IMR-90 (cell line): ENCODE measurements at regions not wholly inside any gene's neighbourhood (a gene's known extent, or its start where the extent isn't known, plus 50 kb on each side); places are given as distances from the start of the nearest gene placed in this dataset.

Experiments
- ATAC-seq: fragments of 200-7000 bp; cut with Tn5 transposase; 2 replicates; pipeline ENCODE4 v1.9.1; 2020; ENCODE audit warnings: low read depth, mild to moderate bottlenecking, moderate library complexity
- BruUV-seq: library from RNA; stranded (reverse); fragments of 400-500 nt; replicated peaks from 2 replicates; lab custom pipeline; 2021; lab: Mats Ljungman, UMichigan
- CTCF ChIA-PET: fragments of 300-600 bp; formaldehyde crosslinking; extraction: SDS; loops from one replicate; lab custom pipeline; 2021; ENCODE audit warnings: antibody characterized with exemption; lab: Yijun Ruan, JAX
- POLR2A ChIA-PET: fragments of 300-600 bp; sonication (Branson Sonifier 250); formaldehyde crosslinking; loops from one replicate; lab custom pipeline; 2022; ENCODE audit warnings: antibody characterized with exemption; ENCODE audit not compliant: unreplicated experiment; lab: Charles Lee
- DNase-seq: peaks from one replicate; pipeline ENCODE4 v3.0.0; 2013
- H2AFZ ChIP-seq: replicated peaks from 2 replicates; pipeline ENCODE3; 2013; ENCODE audit warnings: low read length, mild to moderate bottlenecking; ENCODE audit not compliant: poor library complexity
- H2AK5ac ChIP-seq: 2 replicates; pipeline ENCODE4 v1.6.1; 2013; ENCODE audit warnings: low read depth, low read length, inconsistent platforms
- H2AK9ac ChIP-seq: replicated peaks from 2 replicates; pipeline ENCODE3; 2013; ENCODE audit warnings: mild to moderate bottlenecking, low read depth, low read length, moderate library complexity; ENCODE audit not compliant: poor library complexity
- H2BK120ac ChIP-seq: 2 replicates; pipeline ENCODE4 v1.6.1; 2013; ENCODE audit warnings: low read depth, low read length, inconsistent platforms
- H2BK15ac ChIP-seq: 3 replicates; pipeline ENCODE4 v1.6.1; 2013; ENCODE audit warnings: low read depth, low read length, inconsistent platforms
- H2BK20ac ChIP-seq: 2 replicates; pipeline ENCODE4 v1.6.1; 2013; ENCODE audit warnings: low read depth, mild to moderate bottlenecking, inconsistent platforms, low read length, moderate library complexity
- H2BK5ac ChIP-seq: 2 replicates; pipeline ENCODE4 v1.6.1; 2013; ENCODE audit warnings: mild to moderate bottlenecking, low read depth, low read length, inconsistent platforms; ENCODE audit not compliant: poor library complexity, severe bottlenecking
- H3K14ac ChIP-seq: replicated peaks from 2 replicates; pipeline ENCODE4 v1.6.1; 2013; ENCODE audit warnings: low read depth, low read length, inconsistent platforms
- H3K18ac ChIP-seq: 2 replicates; pipeline ENCODE4 v1.6.1; 2013; ENCODE audit warnings: low read depth, low read length, control low read depth
- H3K23ac ChIP-seq: 2 replicates; pipeline ENCODE4 v1.6.1; 2013; ENCODE audit warnings: low read depth, low read length, inconsistent platforms
- H3K27ac ChIP-seq: 2 replicates; pipeline ENCODE4 v1.5.1; 2013; ENCODE audit warnings: mild to moderate bottlenecking, control low read depth, low read length; ENCODE audit not compliant: insufficient read depth
- H3K27me3 ChIP-seq: 2 replicates; pipeline ENCODE4 v1.6.1; 2013; ENCODE audit warnings: low read length; ENCODE audit not compliant: control insufficient read depth, insufficient read depth
- H3K36me3 ChIP-seq: 2 replicates; pipeline ENCODE4 v1.6.1; 2013; ENCODE audit warnings: low read length, mixed read lengths; ENCODE audit not compliant: control insufficient read depth, insufficient read depth
- H3K4ac ChIP-seq: 2 replicates; pipeline ENCODE4 v1.6.1; 2013; ENCODE audit warnings: low read depth, low read length, inconsistent platforms
- H3K4me1 ChIP-seq: 2 replicates; pipeline ENCODE4 v1.6.1; 2013; ENCODE audit warnings: low read length, mixed read lengths; ENCODE audit not compliant: control insufficient read depth, insufficient read depth
- H3K4me2 ChIP-seq: 2 replicates; pipeline ENCODE4 v1.6.1; 2013; ENCODE audit warnings: low read depth, mild to moderate bottlenecking, control low read depth, low read length, moderate library complexity
- H3K4me3 ChIP-seq: 2 replicates; pipeline ENCODE4 v1.5.1; 2013; ENCODE audit warnings: low read depth, mild to moderate bottlenecking, control low read depth, low read length, moderate library complexity; ENCODE audit not compliant: insufficient read depth
- H3K56ac ChIP-seq: 2 replicates; pipeline ENCODE4 v1.6.1; 2013; ENCODE audit warnings: low read length, inconsistent platforms; ENCODE audit not compliant: insufficient read depth; ENCODE audit errors: extremely low read depth
- H3K79me1 ChIP-seq, 2 experiments: 2 replicates each; pipeline ENCODE4 v1.6.1; 2013; ENCODE audit warnings: low read length in 2 of 2, inconsistent platforms in 1 of 2, low read depth in 1 of 2
- H3K9ac ChIP-seq: 2 replicates; pipeline ENCODE4 v1.6.1; 2013; ENCODE audit warnings: low read depth, low read length, control low read depth
- H3K9me1 ChIP-seq: 2 replicates; pipeline ENCODE4 v1.6.1; 2013; ENCODE audit warnings: low read length, inconsistent platforms; ENCODE audit not compliant: insufficient read depth
- H3K9me3 ChIP-seq: 2 replicates; pipeline ENCODE4 v1.6.1; 2013; ENCODE audit warnings: low read length; ENCODE audit not compliant: control insufficient read depth, insufficient read depth
- H4K20me1 ChIP-seq: 2 replicates; pipeline ENCODE4 v1.6.1; 2013; ENCODE audit warnings: low read length, inconsistent platforms; ENCODE audit not compliant: insufficient read depth
- H4K5ac ChIP-seq: 2 replicates; pipeline ENCODE4 v1.6.1; 2013; ENCODE audit warnings: mild to moderate bottlenecking, low read depth, low read length, control low read depth
- H4K8ac ChIP-seq, 2 experiments: 2 replicates each; pipeline ENCODE4 v1.6.1; 2013; ENCODE audit warnings: low read depth in 2 of 2, low read length in 2 of 2, control low read depth in 1 of 2, inconsistent platforms in 1 of 2
- H4K91ac ChIP-seq: 2 replicates; pipeline ENCODE4 v1.6.1; 2013; ENCODE audit warnings: low read depth, low read length, inconsistent platforms; ENCODE audit not compliant: insufficient read depth
- BHLHE40 ChIP-seq: fragments of 150-350 bp; IDR thresholded peaks from 2 replicates; pipeline ENCODE4 v1.6.1; 2016; ENCODE audit warnings: mild to moderate bottlenecking, low read depth, low read length
- CEBPB ChIP-seq: IDR thresholded peaks from 2 replicates; pipeline ENCODE4 v1.6.1; 2012; ENCODE audit warnings: low read depth, low read length, improper control_type of control experiment
- CHD1 ChIP-seq: IDR thresholded peaks from 2 replicates; pipeline ENCODE4 v1.6.1; 2012; ENCODE audit warnings: low read depth, low read length, improper control_type of control experiment
- ELK1 ChIP-seq: fragments of 150-350 bp; IDR thresholded peaks from 2 replicates; pipeline ENCODE4 v1.6.1; 2016; ENCODE audit warnings: low read depth, mild to moderate bottlenecking, low read length, moderate library complexity, borderline replicate concordance
- FOS ChIP-seq: fragments of 150-350 bp; IDR thresholded peaks from 2 replicates; pipeline ENCODE4 v1.6.1; 2016; ENCODE audit warnings: low read depth, low read length
- MAFK ChIP-seq: IDR thresholded peaks from 2 replicates; pipeline ENCODE4 v1.6.1; 2012; ENCODE audit warnings: low read depth, low read length, improper control_type of control experiment
- MAZ ChIP-seq: IDR thresholded peaks from 2 replicates; pipeline ENCODE4 v1.6.1; 2012; ENCODE audit warnings: low read depth, mild to moderate bottlenecking, low read length, improper control_type of control experiment, moderate library complexity, borderline replicate concordance
- MXI1 ChIP-seq: IDR thresholded peaks from 2 replicates; pipeline ENCODE4 v1.6.1; 2012; ENCODE audit warnings: low read depth, mild to moderate bottlenecking, low read length, moderate library complexity, borderline replicate concordance
- NFE2L2 ChIP-seq: fragments of 150-350 bp; IDR thresholded peaks from 2 replicates; pipeline ENCODE4 v1.6.1; 2016; ENCODE audit warnings: low read depth, mild to moderate bottlenecking, low read length
- POLR2A ChIP-seq: IDR thresholded peaks from 2 replicates; pipeline ENCODE4 v1.6.1; 2012; ENCODE audit warnings: mild to moderate bottlenecking, low read depth, low read length
- RAD21 ChIP-seq: IDR thresholded peaks from 2 replicates; pipeline ENCODE4 v1.6.1; 2012; ENCODE audit warnings: low read length, improper control_type of control experiment
- RCOR1 ChIP-seq: IDR thresholded peaks from 2 replicates; pipeline ENCODE4 v1.6.1; 2012; ENCODE audit warnings: mild to moderate bottlenecking, low read length, improper control_type of control experiment; ENCODE audit not compliant: insufficient replicate concordance
- RFX5 ChIP-seq: IDR thresholded peaks from 2 replicates; pipeline ENCODE4 v1.8.0; 2012; ENCODE audit warnings: low read depth, mild to moderate bottlenecking, low read length, moderate library complexity
- SMC3 ChIP-seq: fragments of 150-350 bp; IDR thresholded peaks from 2 replicates; pipeline ENCODE4 v1.6.1; 2016; ENCODE audit warnings: low read depth, mild to moderate bottlenecking, antibody characterized with exemption, low read length, moderate library complexity
- WGBS, 2 experiments: methylation state at CpG; one replicate each; pipeline versions ENCODE4 v1.1.5 to v1.1.7; 2013; ENCODE audit warnings: missing lambda C conversion rate in 2 of 2; ENCODE audit not compliant: insufficient read length in 1 of 2; ENCODE audit errors: extremely low coverage in 2 of 2; 5-methylcytosine and 5-hydroxymethylcytosine counted together
- dilution Hi-C: fragments of 300-500 bp; cut with HindIII; formaldehyde crosslinking; loops from one replicate; pipeline ENCODE4 v1.14.3; 2018; ENCODE audit warnings: low sequenced_read_pairs; ENCODE audit not compliant: unreplicated experiment
- in situ Hi-C: fragments of 300-500 bp; cut with MboI; formaldehyde crosslinking; loops from 3 replicates; pipeline ENCODE4 v1.14.3; 2019; ENCODE audit warnings: low sequenced_read_pairs, inconsistent platforms, mixed read lengths
- intact Hi-C: fragments of 100-400 bp; cut with micrococcal nuclease; formaldehyde crosslinking; loops from 2 replicates; pipeline ENCODE4 v1.10.0; 2022
- TF ChIP-seq, protein P1 (sequence below): fragments of 150-350 bp; IDR thresholded peaks from 2 replicates; pipeline ENCODE4 v1.6.1; 2017; ENCODE audit warnings: mild to moderate bottlenecking, antibody characterized with exemption, low read length, low read depth
- TF ChIP-seq, protein P2 (sequence below): conservative IDR thresholded peaks from 2 replicates; pipeline ENCODE4 v1.5.1; 2012; ENCODE audit warnings: mild to moderate bottlenecking, low read depth, low read length, improper control_type of control experiment

DNA sequence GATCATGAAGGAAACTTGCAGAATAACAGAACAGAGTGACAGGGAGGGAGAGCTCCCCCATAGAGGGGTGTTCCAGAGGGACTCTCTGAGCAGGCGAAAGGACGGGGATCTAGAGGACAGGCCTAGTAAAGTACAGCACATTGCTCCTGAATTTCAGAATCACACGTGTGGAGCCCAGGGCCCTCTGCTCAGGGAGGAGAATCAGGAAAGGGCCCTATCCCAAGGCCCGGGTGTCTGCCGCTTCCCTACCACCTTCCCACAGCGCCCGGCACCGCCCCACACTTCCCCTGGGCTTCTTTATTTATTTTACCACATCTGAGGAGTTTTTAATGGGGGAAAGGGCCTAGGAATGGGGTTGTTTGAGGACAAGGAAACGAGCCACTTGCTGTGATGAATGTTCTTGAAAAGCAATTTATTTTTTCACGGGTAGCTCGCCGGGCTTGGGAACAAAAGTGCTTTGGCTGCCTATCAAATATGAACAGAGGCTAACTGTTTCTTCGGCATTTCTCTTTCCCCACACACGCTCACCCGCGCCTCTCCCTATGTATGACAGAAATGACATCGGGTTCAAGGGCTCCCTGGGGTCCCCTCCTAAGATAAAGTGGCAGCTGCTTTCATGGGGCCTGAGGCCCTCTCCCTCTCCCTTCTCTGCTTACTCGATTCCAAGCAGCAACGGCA lies 79.3 kb upstream of the GLI2 start:
- BruUV-seq, result no TSS peak
- ATAC-seq (no peak), DNase-seq (no peak)
- Histone ChIP-seq H3K27me3 (peaks cover 5% of the 10 kb centered on the region; the same call in 1 of the 2 replicates), H2AFZ (no peak overlapping the region), H3K23ac (no peak overlapping the region), H3K27ac (no peak overlapping the region), H2BK15ac (no peak overlapping the region; the same call in 2 of the 3 replicates), H3K9ac (no peak overlapping the region), H3K9me1 (no peaks in the 10 kb centered on the region; the same call in 1 of the 2 replicates), H4K91ac (no peak overlapping the region), H3K9me3 (peaks cover 7% of the 10 kb centered on the region), H4K8ac (no peak overlapping the region), H2BK5ac (no peak overlapping the region), H3K14ac (no peak overlapping the region), H2BK20ac (no peak overlapping the region), H2AK9ac (no peak overlapping the region), H4K5ac (no peak overlapping the region), H2BK120ac (no peak overlapping the region), H3K79me1 (no peaks in the 10 kb centered on the region), H3K4me2 (no peak overlapping the region), H3K56ac (no peak overlapping the region), H3K4me1 (peaks cover 3% of the 10 kb centered on the region; the same call in 1 of the 2 replicates), H3K4me3 (no peak overlapping the region), H4K20me1 (no peaks in the 10 kb centered on the region), H3K18ac (no peak overlapping the region), H3K36me3 (no peaks in the 10 kb centered on the region), H3K4ac (no peak overlapping the region), H2AK5ac (no peak overlapping the region)
- CTCF ChIA-PET, result no interaction called here
- in situ Hi-C loops (no loop called here), intact Hi-C loops (no loop called here), dilution Hi-C loops (no loop called here)
- no peak for TF ChIP-seq RCOR1
- TF ChIP-seq RAD21, result no peak
- TF ChIP-seq POLR2A, result no peak
- TF ChIP-seq RFX5, result no peak
- TF ChIP-seq, protein P1, sequence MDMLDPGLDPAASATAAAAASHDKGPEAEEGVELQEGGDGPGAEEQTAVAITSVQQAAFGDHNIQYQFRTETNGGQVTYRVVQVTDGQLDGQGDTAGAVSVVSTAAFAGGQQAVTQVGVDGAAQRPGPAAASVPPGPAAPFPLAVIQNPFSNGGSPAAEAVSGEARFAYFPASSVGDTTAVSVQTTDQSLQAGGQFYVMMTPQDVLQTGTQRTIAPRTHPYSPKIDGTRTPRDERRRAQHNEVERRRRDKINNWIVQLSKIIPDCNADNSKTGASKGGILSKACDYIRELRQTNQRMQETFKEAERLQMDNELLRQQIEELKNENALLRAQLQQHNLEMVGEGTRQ, result no peak
- no peak for TF ChIP-seq MXI1
- TF ChIP-seq SMC3, result no peak
- no peak for TF ChIP-seq FOS
- TF ChIP-seq, protein P2, sequence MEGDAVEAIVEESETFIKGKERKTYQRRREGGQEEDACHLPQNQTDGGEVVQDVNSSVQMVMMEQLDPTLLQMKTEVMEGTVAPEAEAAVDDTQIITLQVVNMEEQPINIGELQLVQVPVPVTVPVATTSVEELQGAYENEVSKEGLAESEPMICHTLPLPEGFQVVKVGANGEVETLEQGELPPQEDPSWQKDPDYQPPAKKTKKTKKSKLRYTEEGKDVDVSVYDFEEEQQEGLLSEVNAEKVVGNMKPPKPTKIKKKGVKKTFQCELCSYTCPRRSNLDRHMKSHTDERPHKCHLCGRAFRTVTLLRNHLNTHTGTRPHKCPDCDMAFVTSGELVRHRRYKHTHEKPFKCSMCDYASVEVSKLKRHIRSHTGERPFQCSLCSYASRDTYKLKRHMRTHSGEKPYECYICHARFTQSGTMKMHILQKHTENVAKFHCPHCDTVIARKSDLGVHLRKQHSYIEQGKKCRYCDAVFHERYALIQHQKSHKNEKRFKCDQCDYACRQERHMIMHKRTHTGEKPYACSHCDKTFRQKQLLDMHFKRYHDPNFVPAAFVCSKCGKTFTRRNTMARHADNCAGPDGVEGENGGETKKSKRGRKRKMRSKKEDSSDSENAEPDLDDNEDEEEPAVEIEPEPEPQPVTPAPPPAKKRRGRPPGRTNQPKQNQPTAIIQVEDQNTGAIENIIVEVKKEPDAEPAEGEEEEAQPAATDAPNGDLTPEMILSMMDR, result no peak
- TF ChIP-seq ELK1, result no peak
- TF ChIP-seq BHLHE40, result no peak
- TF ChIP-seq MAZ, result no peak
- no peak for TF ChIP-seq MAFK
- no peak for TF ChIP-seq CHD1
- no peak for TF ChIP-seq CEBPB
- no peak for TF ChIP-seq NFE2L2
- WGBS, 2 experiments, result 50% methylated on average over 1 of the region's 19 CpGs; no CpG with 5 or more reads in 1 of the 2 experiments
- POLR2A ChIA-PET, result no interaction called here
